Tongue (tissue), 1 donor: ENCODE measurements at regions not wholly inside any gene's neighbourhood (a gene's known extent, or its start where the extent isn't known, plus 50 kb on each side); places are given as distances from the start of the nearest gene placed in this dataset.

Experiments
- DNase-seq: peaks from one replicate; pipeline ENCODE4 v3.0.0-alpha.2; 2015

GRCh38 chr11:15738931-15739330, 617.4 kb downstream of the SOX6 start:
- peak; percentile 56 for DNase-seq

GRCh38 chr11:15742626-15743519, 613.5 kb downstream of the SOX6 start:
- DNase-seq, result no peak

- DNase-seq, result no peak
These were observed 611.7 kb downstream of the SOX6 start for GRCh38 chr11:15744693-15745092.

GRCh38 chr11:15745266-15745665, 611.1 kb downstream of the SOX6 start:
- DNase-seq, result no peak

GRCh38 chr11:15747671-15748070, 608.7 kb downstream of the SOX6 start:
- DNase-seq, result no peak

GRCh38 chr11:15748132-15748531, 608.2 kb downstream of the SOX6 start:
- no peak for DNase-seq

- no peak for DNase-seq
These were observed 607.6 kb downstream of the SOX6 start for GRCh38 chr11:15748741-15749140.

- no peak for DNase-seq
These were observed 605.6 kb downstream of the SOX6 start for GRCh38 chr11:15750535-15751308.

GRCh38 chr11:15754221-15754620, 602.1 kb downstream of the SOX6 start:
- DNase-seq, result no peak

GRCh38 chr11:15757048-15757698, 599.2 kb downstream of the SOX6 start:
- DNase-seq, result no peak

- DNase-seq, result no peak
These were observed 597.4 kb downstream of the SOX6 start for GRCh38 chr11:15758857-15759465.

- DNase-seq, result no peak
These were observed 595.1 kb downstream of the SOX6 start for GRCh38 chr11:15761235-15761634.

GRCh38 chr11:15764326-15764725, 592.0 kb downstream of the SOX6 start:
- DNase-seq, result no peak

- DNase-seq, result no peak
These were observed 591.4 kb downstream of the SOX6 start for GRCh38 chr11:15764948-15765347.

- no peak for DNase-seq
These were observed 590.8 kb downstream of the SOX6 start for GRCh38 chr11:15765530-15765929.

- DNase-seq, result no peak
These were observed 588.0 kb downstream of the SOX6 start for GRCh38 chr11:15768321-15768720.

GRCh38 chr11:15769203-15769602, 587.1 kb downstream of the SOX6 start:
- peak; percentile 36 for DNase-seq

GRCh38 chr11:15770798-15771414, 585.4 kb downstream of the SOX6 start:
- peak; percentile 47 for DNase-seq

- peak; percentile 33 for DNase-seq
These were observed 583.8 kb downstream of the SOX6 start for GRCh38 chr11:15772547-15772946.

GRCh38 chr11:15772981-15773380, 583.4 kb downstream of the SOX6 start:
- DNase-seq, result peak; percentile 45

- peak; percentile 65 for DNase-seq
These were observed 582.6 kb downstream of the SOX6 start for GRCh38 chr11:15773476-15774387.
